GM19467 (cell line): ENCODE measurements at regions not wholly inside any gene's neighbourhood (a gene's known extent, or its start where the extent isn't known, plus 50 kb on each side); places are given as distances from the start of the nearest gene placed in this dataset.

ENCODE experiments used
- ATAC-seq: cut with Tn5 transposase; IDR thresholded peaks from one replicate; pipeline ENCODE4 v1.9.1; 2021; ENCODE audit warnings: mild to moderate bottlenecking, moderate library complexity; ENCODE audit not compliant: unreplicated experiment

GRCh38 chr6:166733900-166734299 is 106.8 kb upstream of the RPS6KA2 start:
- ATAC-seq: no peak

- ATAC-seq: no peak
Measured at GRCh38 chr6:166729658-166730057, 102.6 kb upstream of the RPS6KA2 start.

DNA sequence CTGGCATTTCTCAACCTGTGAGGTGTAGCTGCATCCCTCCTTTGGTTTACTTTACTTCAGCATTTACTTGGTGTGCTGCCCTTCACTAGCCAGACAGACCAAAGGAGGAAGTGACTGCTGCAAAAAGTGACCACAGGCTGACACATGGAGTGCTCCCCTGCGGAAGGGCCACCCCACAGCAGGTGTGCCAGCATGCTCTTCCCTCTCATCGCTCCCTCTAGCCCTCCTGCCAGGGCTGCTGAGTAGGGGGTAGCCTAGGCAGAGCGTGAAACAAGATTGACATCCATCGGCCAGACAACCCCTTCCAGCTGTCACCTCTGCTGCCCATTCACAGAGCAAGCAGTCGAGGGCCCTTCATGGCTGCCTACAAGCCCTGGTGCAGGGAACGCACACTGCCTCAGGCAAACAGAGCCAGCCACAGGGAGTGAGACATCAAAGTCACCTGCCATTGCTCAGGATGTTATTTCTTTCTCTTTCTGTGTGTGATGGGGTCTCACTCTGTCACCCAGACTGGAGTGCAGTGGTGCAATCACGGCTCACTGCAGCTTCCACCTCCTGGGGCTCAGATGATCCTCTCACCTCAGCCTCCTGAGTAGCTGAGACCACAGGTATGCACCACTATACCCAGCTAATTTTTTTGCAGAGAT is 102.0 kb upstream of the RPS6KA2 start:
- ATAC-seq: no peak

GRCh38 chr6:166726201-166726600 is 99.2 kb upstream of the RPS6KA2 start:
- ATAC-seq: no peak

GRCh38 chr6:166725571-166725970 is 98.5 kb upstream of the RPS6KA2 start:
- ATAC-seq: no peak

- no peak for ATAC-seq
Measured at GRCh38 chr6:166724576-166724975, 97.5 kb upstream of the RPS6KA2 start.

- ATAC-seq: no peak
Measured at GRCh38 chr6:166722785-166723184, 95.7 kb upstream of the RPS6KA2 start.

- ATAC-seq: no peak
Measured at GRCh38 chr6:166721576-166721975, 94.5 kb upstream of the RPS6KA2 start.

GRCh38 chr6:166720856-166721255 is 93.8 kb upstream of the RPS6KA2 start:
- no peak for ATAC-seq

DNA sequence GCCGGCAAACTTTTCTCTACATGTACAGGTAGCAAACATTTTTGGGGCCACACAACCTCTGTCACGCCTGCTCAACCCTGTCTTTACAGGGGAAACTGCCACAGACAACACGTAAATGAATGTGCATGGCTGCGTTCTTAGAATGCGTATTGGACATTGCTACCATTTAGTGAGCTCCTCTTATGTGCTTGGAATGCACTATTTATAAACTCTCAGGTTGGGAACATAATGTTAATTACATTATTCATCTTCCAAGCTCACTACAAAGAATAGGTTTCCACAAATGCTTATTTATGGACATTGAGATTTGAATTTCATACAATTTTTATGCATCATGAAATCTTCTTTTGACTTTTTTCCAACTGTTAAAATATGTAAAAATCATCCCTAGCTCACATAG is 92.0 kb upstream of the RPS6KA2 start:
- no peak for ATAC-seq

- no peak for ATAC-seq
Measured at GRCh38 chr6:166718516-166718915, 91.5 kb upstream of the RPS6KA2 start.

DNA sequence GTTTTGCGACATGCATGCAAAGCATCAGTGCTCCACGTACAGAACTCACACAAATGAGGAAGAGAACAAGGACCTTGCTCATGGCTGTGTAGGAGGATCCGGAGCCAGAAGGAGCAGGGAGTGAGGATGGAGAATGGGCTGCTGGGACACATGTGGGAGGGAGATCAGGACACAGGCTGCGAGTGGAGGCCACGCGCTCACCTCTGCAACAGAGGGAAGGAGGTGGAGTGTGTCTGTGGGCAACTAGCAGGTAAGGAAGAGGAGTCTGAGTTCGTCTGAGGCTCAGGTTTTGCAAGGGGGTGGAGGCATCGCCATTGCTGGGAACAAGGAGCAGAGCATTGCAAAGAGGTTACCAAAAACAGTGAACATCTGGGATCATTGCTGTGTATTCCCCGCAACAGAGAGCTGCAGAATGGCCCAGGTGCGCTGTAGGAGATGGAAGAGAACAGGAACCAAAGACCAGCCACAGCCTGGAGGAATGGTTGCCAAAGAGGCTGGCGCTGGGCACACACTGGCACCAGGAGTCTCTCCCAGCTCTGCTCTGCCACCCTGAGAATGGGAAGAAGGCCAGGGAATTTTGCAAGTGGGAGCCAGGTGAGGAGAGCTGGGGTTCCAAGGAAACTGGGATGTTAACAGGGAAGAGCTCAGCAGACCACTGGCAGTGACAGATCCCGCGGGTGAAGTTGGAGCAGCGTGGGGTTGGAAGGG is 90.0 kb upstream of the RPS6KA2 start:
- ATAC-seq: no peak

GRCh38 chr6:166715992-166716391 is 88.9 kb upstream of the RPS6KA2 start:
- ATAC-seq: no peak

GRCh38 chr6:166715065-166715464 is 88.0 kb upstream of the RPS6KA2 start:
- no peak for ATAC-seq

DNA sequence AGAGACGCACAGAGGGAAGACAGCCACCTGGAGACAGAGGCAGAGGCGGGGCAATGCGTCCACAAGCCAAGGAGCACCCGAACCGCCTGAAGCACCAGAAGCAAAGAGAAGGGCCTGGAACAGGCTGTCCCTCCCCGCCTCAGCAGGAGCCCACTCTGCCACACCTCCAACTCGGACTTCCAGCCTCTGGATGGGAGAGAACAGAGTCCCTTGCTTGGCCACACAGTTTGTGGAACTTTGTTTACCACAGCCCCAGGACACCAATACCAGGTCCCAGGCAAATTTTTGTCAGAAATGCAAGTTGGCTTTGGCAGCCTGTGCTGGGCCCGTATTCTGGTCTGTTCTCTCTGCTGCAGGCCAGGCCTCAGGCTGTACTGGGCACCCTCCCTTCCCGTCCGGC is 87.5 kb upstream of the RPS6KA2 start:
- no peak for ATAC-seq

DNA sequence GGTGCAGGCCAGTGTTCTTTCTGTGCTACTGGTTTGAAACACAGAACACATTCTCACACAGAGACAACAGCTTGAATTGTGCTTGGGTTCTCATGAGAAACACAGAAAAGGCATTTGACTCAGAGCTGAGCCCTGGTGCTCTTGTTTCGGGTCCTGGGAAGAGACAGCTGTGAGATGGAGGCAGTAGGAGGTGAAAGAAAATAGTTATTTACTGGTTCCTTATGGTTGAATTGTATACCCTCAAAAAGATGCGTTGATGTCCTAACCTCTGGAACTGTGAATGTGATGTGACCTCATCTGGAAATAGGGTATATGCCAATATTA is 87.1 kb upstream of the RPS6KA2 start:
- ATAC-seq: no peak

DNA sequence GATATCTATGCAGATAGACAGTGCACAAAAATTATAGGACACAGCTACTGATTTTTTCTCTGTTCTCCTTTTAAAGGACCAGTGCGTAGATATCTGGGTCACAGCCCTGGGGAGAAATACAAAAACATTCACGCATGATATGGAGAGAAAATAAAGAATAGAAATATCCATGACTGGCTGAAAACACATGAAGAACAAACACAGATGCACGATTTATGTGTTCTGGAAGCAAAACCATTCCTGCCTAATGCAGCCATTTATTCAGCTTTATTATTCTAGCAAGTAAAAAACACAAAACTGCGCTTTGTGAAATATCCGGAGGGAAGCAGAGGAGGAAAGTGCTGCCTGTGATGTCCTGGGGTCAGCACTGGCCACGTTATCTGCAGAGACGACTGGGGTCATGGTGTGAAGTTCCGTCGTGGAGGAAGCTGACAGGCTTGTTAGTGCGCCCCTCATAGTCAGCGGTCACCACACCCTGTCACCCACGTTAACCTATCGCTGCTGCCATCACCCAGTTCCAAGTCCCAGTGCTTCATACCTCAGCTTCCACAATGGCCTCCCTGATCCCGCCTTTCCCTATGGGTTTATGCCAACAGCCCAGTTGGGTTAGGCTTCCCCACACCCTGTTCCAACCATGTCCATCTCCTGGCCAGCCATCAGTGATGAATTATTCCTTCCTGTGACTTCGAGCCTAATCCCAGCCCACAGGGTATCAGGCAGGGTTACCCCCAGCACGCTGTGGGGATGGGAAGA is 86.6 kb upstream of the RPS6KA2 start:
- ATAC-seq: no peak

DNA sequence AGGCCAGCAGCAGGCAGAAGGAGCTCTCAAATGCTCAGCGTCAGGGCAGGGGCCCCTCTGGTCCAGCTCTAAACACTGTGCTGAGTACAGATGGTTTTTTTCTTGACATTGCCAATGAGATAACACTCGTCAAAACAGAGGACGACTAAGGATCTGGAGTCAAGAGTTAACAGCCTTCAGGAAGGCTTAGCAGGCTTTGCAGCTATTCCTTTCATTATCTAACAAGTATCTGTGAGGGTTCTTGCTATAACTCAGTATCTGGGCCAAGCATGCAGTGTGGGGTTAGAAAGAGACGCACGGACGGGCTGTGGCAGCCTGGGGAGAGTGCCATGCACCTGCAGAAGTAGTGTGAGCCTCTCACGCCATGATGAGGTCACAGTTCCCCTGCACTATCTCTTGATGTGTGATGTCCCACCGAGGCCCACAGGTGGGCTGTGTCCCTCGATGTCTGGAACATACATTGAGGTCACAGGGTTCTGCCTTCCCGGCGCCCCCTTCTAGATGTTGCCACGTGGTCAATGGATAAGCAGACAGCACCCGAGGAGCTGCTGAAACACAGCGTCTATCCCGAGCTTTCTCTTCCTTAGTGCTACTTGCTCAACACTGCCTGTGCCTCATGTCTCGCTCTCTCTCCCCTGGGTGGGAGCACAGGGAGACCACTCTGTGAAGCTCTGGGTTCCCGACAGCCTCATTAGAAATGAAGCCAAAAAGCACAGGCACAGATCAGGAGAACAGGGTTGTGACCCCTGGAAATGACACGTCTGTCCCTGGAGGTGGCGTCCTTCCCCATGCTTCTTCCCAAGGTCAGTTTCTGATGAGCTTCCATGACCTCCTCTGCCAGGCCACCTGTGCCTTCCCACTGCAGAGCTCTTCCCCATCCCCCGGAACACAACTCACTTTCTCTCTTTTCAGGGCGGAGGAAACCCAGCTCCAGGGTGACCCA is 85.5 kb upstream of the RPS6KA2 start:
- ATAC-seq: no peak

DNA sequence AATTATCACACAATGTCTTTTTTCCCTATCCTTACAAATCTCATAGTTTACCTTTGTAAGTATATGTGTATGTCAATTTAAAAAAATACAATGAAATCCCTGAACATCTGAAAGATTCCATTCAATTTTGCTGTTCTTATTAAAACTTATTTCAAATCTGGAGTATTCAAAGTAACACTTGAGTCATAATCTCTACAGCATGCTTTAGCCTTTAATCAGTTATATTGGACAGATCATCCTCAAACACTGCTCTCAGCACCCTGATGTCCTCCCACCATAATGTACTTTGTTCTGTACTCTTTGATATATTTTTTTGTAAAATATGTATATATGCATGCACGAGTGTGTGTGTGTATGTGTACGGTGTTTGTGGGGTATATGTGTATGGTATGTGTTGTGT is 83.0 kb upstream of the RPS6KA2 start:
- no peak for ATAC-seq

- ATAC-seq: no peak
Measured at GRCh38 chr6:166708460-166708859, 81.4 kb upstream of the RPS6KA2 start.

DNA sequence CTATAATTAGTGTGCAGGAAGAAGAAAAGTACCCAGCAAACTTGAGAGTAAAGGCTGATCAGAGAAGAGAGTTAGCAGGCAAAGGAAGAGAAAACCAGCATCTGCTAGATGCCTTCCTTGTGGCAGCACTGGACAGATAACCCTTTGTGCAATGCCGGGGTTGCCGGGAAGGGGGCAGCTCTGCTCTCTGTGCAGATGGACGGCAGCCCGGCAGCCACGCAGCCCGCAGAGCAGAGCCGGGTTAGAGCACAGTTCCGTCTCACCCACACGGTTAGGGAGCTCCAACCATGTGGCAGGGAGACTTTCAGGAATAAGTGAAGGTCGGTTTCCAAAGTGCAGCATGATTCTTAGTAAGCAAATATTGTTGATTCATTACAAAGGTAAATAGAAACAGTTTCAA is 80.0 kb upstream of the RPS6KA2 start:
- ATAC-seq: no peak
